HEK293 (cell line): ENCODE measurements at regions not wholly inside any gene's neighbourhood (a gene's known extent, or its start where the extent isn't known, plus 50 kb on each side); places are given as distances from the start of the nearest gene placed in this dataset.

Source experiments
- CTCF ChIA-PET: fragments of 350-600 bp; formaldehyde crosslinking; extraction: SDS; loops from one replicate; lab custom pipeline; 2021; ENCODE audit warnings: antibody characterized with exemption; lab: Yijun Ruan, JAX
- POLR2A ChIA-PET: fragments of 300-600 bp; formaldehyde crosslinking; extraction: SDS; loops from one replicate; lab custom pipeline; 2020; ENCODE audit warnings: antibody characterized with exemption, inconsistent platforms; lab: Yijun Ruan, JAX
- H3K27ac ChIP-seq: fragments of 200-500 bp; sonication (Bioruptor generic); 2 replicates; pipeline ENCODE4 v1.5.1; 2014; ENCODE audit warnings: low read depth, low read length, control low read depth, inconsistent platforms; ENCODE audit errors: extremely low read depth
- H3K36me3 ChIP-seq, 2 experiments: fragments of 200-500 bp in 1 of 2; sonication (Bioruptor generic) in 1 of 2; 1 replicate in 1 of 2; 2 replicates in 1 of 2; pipeline ENCODE4 v1.5.1; 2014 to 2017; ENCODE audit warnings: inconsistent platforms in 2 of 2, low read length in 2 of 2; ENCODE audit not compliant: control insufficient read depth in 2 of 2, insufficient read depth in 1 of 2
- H3K4me1 ChIP-seq: fragments of 200-500 bp; sonication (Bioruptor generic); 2 replicates; pipeline ENCODE4 v1.5.1; 2014; ENCODE audit warnings: mild to moderate bottlenecking, low read length, inconsistent platforms; ENCODE audit not compliant: control insufficient read depth, insufficient read depth
- H3K4me3 ChIP-seq: 2 replicates; pipeline ENCODE4 v1.5.1; 2011; ENCODE audit warnings: low read depth, mild to moderate bottlenecking, control low read depth, low read length, moderate library complexity
- H3K9me3 ChIP-seq: fragments of 200-500 bp; sonication (Bioruptor generic); 2 replicates; pipeline ENCODE4 v1.5.1; 2014; ENCODE audit warnings: low read depth, low read length, inconsistent platforms; ENCODE audit not compliant: control insufficient read depth, insufficient read depth
- GLIS1 ChIP-seq: fragments of 450-650 bp; formaldehyde crosslinking; IDR thresholded peaks from 2 replicates; pipeline ENCODE4 v1.5.1; 2016; ENCODE audit warnings: missing biosample characterization, missing genetic modification characterization
- GLIS2 ChIP-seq: fragments of 450-650 bp; formaldehyde crosslinking; IDR thresholded peaks from 2 replicates; pipeline ENCODE4 v1.5.1; 2016; ENCODE audit warnings: missing biosample characterization, missing genetic modification characterization
- INSM2 ChIP-seq: fragments of 450-650 bp; formaldehyde crosslinking; IDR thresholded peaks from 2 replicates; pipeline ENCODE4 v1.5.1; 2016; ENCODE audit warnings: missing biosample characterization, missing genetic modification characterization
- KLF9 ChIP-seq: fragments of 450-650 bp; formaldehyde crosslinking; IDR thresholded peaks from 2 replicates; pipeline ENCODE4 v1.5.1; 2016; ENCODE audit warnings: missing biosample characterization, missing genetic modification characterization, low read depth
- MYNN ChIP-seq: fragments of 450-650 bp; formaldehyde crosslinking; IDR thresholded peaks from 2 replicates; pipeline ENCODE4 v1.5.1; 2016; ENCODE audit warnings: missing biosample characterization, missing genetic modification characterization, borderline replicate concordance
- TCF7L2 ChIP-seq: IDR thresholded peaks from 2 replicates; pipeline ENCODE4 v1.6.1; 2011; ENCODE audit warnings: low read depth, mild to moderate bottlenecking, inconsistent platforms, low read length, moderate library complexity, borderline replicate concordance
- ZBTB44 ChIP-seq: fragments of 450-650 bp; IDR thresholded peaks from 2 replicates; pipeline ENCODE4 v1.5.1; 2018; ENCODE audit warnings: missing biosample characterization, mild to moderate bottlenecking, missing genetic modification characterization
- ZFP41 ChIP-seq: fragments of 450-650 bp; formaldehyde crosslinking; IDR thresholded peaks from 2 replicates; pipeline ENCODE4 v1.5.1; 2016; ENCODE audit warnings: missing biosample characterization, missing genetic modification characterization, borderline replicate concordance
- ZNF132 ChIP-seq: fragments of 450-650 bp; formaldehyde crosslinking; IDR thresholded peaks from 2 replicates; pipeline ENCODE4 v1.5.1; 2017; ENCODE audit warnings: missing biosample characterization, missing genetic modification characterization, borderline replicate concordance
- ZNF138 ChIP-seq: fragments of 450-650 bp; formaldehyde crosslinking; IDR thresholded peaks from 2 replicates; pipeline ENCODE4 v1.5.1; 2016; ENCODE audit warnings: missing biosample characterization, missing genetic modification characterization, borderline replicate concordance
- ZNF184 ChIP-seq: fragments of 450-650 bp; IDR thresholded peaks from 2 replicates; pipeline ENCODE4 v1.5.1; 2018; ENCODE audit warnings: missing biosample characterization, mild to moderate bottlenecking, missing genetic modification characterization
- ZNF211 ChIP-seq: fragments of 450-650 bp; formaldehyde crosslinking; IDR thresholded peaks from 2 replicates; pipeline ENCODE4 v1.5.1; 2016; ENCODE audit warnings: low read depth, missing biosample characterization, missing genetic modification characterization
- ZNF266 ChIP-seq: fragments of 450-650 bp; formaldehyde crosslinking; IDR thresholded peaks from 2 replicates; pipeline ENCODE4 v1.5.1; 2016; ENCODE audit warnings: missing biosample characterization, missing genetic modification characterization, low read depth
- ZNF292 ChIP-seq: fragments of 450-650 bp; formaldehyde crosslinking; IDR thresholded peaks from 2 replicates; pipeline ENCODE4 v1.5.1; 2016; ENCODE audit warnings: low read depth, missing biosample characterization, missing genetic modification characterization, borderline replicate concordance
- ZNF302 ChIP-seq: fragments of 450-650 bp; formaldehyde crosslinking; IDR thresholded peaks from 2 replicates; pipeline ENCODE4 v1.5.1; 2016; ENCODE audit warnings: missing biosample characterization, missing genetic modification characterization, low read depth
- ZNF366 ChIP-seq: fragments of 450-650 bp; formaldehyde crosslinking; conservative IDR thresholded peaks from 2 replicates; pipeline ENCODE4 v1.5.1; 2016; ENCODE audit warnings: missing biosample characterization, missing genetic modification characterization
- ZNF513 ChIP-seq: fragments of 450-650 bp; IDR thresholded peaks from 2 replicates; pipeline ENCODE4 v1.5.1; 2018; ENCODE audit warnings: missing biosample characterization, missing genetic modification characterization
- ZNF621 ChIP-seq: fragments of 450-650 bp; formaldehyde crosslinking; IDR thresholded peaks from 2 replicates; pipeline ENCODE4 v1.5.1; 2017; ENCODE audit warnings: missing biosample characterization, missing genetic modification characterization
- ZNF701 ChIP-seq: fragments of 450-650 bp; formaldehyde crosslinking; IDR thresholded peaks from 2 replicates; pipeline ENCODE4 v1.5.1; 2016; ENCODE audit warnings: missing biosample characterization, missing genetic modification characterization
- ZNF707 ChIP-seq: fragments of 450-650 bp; formaldehyde crosslinking; IDR thresholded peaks from 2 replicates; pipeline ENCODE4 v1.5.1; 2016; ENCODE audit warnings: missing biosample characterization, missing genetic modification characterization
- ZNF791 ChIP-seq: fragments of 450-650 bp; formaldehyde crosslinking; IDR thresholded peaks from 2 replicates; pipeline ENCODE4 v1.5.1; 2016; ENCODE audit warnings: missing biosample characterization, missing genetic modification characterization
- ZSCAN16 ChIP-seq: fragments of 450-650 bp; formaldehyde crosslinking; IDR thresholded peaks from 2 replicates; pipeline ENCODE4 v1.5.1; 2016; ENCODE audit warnings: missing biosample characterization, missing genetic modification characterization

GRCh38 chr15:61549727-61550126 lies 320.6 kb upstream of the RORA start:
- no peaks in the 10 kb centered on the region for H3K4me1 ChIP-seq
- no peaks in the 10 kb centered on the region for H3K36me3 ChIP-seq
- H3K27ac ChIP-seq = no peak overlapping the region
- CTCF ChIA-PET = interaction anchor here (0.6 kb wide), 1 partner anchor 340 kb away, joined by 10 read pairs; no protein-coding TSS in a partner anchor
- TF ChIP-seq ZBTB44 (tag by site-specific recombination) (no peak), KLF9 (tag by site-specific recombination) (no peak), ZNF211 (tag by site-specific recombination) (no peak), ZNF513 (tag by site-specific recombination) (no peak), ZNF621 (tag by site-specific recombination) (no peak), MYNN (tag by site-specific recombination) (no peak), ZNF366 (tag by site-specific recombination) (no peak), ZNF791 (tag by site-specific recombination) (no peak), ZNF701 (tag by site-specific recombination) (no peak), ZNF138 (tag by site-specific recombination) (no peak)
- no peak overlapping the region for H3K4me3 ChIP-seq
- H3K9me3 ChIP-seq = no peaks in the 10 kb centered on the region
- POLR2A ChIA-PET = no interaction called here

GRCh38 chr15:61545763-61546162 lies 316.7 kb upstream of the RORA start:
- Histone ChIP-seq H3K36me3 (no peaks in the 10 kb centered on the region), H3K4me1 (no peaks in the 10 kb centered on the region), H3K9me3 (no peaks in the 10 kb centered on the region), H3K4me3 (no peak overlapping the region), H3K27ac (no peak overlapping the region)
- ChIA-PET POLR2A (no interaction called here), CTCF (no interaction called here)
- no peak for TF ChIP-seq ZFP41 (tag by site-specific recombination)

GRCh38 chr15:61541516-61541915 lies 312.4 kb upstream of the RORA start:
- no peaks in the 10 kb centered on the region for H3K36me3 ChIP-seq
- no peak overlapping the region for H3K27ac ChIP-seq
- no peaks in the 10 kb centered on the region for H3K9me3 ChIP-seq
- TF ChIP-seq ZNF132 (tag by site-specific recombination) (no peak), GLIS2 (tag by site-specific recombination) (no peak), INSM2 (tag by site-specific recombination) (no peak), ZNF292 (no peak), ZNF621 (tag by site-specific recombination) (no peak), TCF7L2 (no peak), ZNF707 (tag by site-specific recombination) (no peak), ZSCAN16 (tag by site-specific recombination) (no peak), ZNF302 (tag by site-specific recombination) (no peak), GLIS1 (no peak), ZNF266 (tag by site-specific recombination) (no peak), ZNF184 (tag by site-specific recombination) (no peak)
- H3K4me1 ChIP-seq = no peaks in the 10 kb centered on the region
- no peak overlapping the region for H3K4me3 ChIP-seq
- ChIA-PET POLR2A (no interaction called here), CTCF (no interaction called here)
